Fibroblast of skin of left quadriceps (primary cell): ENCODE measurements at regions not wholly inside any gene's neighbourhood (a gene's known extent, or its start where the extent isn't known, plus 50 kb on each side); places are given as distances from the start of the nearest gene placed in this dataset.

Experiments used
- DNase-seq, 2 experiments: peaks; one replicate each; pipeline ENCODE4 v3.0.0-alpha.2; 2013; ENCODE audit warnings: low read depth in 2 of 2

GRCh38 chr3:46113608-46114007 lies 86.3 kb upstream of the XCR1 start:
- DNase-seq, result no peak

GRCh38 chr3:46112984-46113383 lies 85.7 kb upstream of the XCR1 start:
- no peak for DNase-seq

GRCh38 chr3:46112296-46112695 lies 85.0 kb upstream of the XCR1 start:
- no peak for DNase-seq

GRCh38 chr3:46110701-46111493 lies 83.6 kb upstream of the XCR1 start:
- DNase-seq, result no peak

GRCh38 chr3:46107682-46108081 lies 80.4 kb upstream of the XCR1 start:
- DNase-seq, result no peak

GRCh38 chr3:46105306-46105919 lies 78.1 kb upstream of the XCR1 start:
- DNase-seq, result no peak

- no peak for DNase-seq
These were observed 77.4 kb upstream of the XCR1 start for GRCh38 chr3:46104706-46105105.

- no peak for DNase-seq
These were observed 75.5 kb upstream of the XCR1 start for GRCh38 chr3:46102780-46103130.

- DNase-seq, result no peak
These were observed 74.9 kb upstream of the XCR1 start for GRCh38 chr3:46102059-46102779.

- DNase-seq, result no peak
These were observed 73.5 kb upstream of the XCR1 start for GRCh38 chr3:46100812-46101211.

GRCh38 chr3:46098319-46098761 lies 71.1 kb upstream of the XCR1 start:
- no peak for DNase-seq

GRCh38 chr3:46097691-46098241 lies 70.5 kb upstream of the XCR1 start:
- DNase-seq, result no peak

GRCh38 chr3:46096781-46097180 lies 69.5 kb upstream of the XCR1 start:
- no peak for DNase-seq

GRCh38 chr3:46096336-46096735 lies 69.1 kb upstream of the XCR1 start:
- no peak for DNase-seq

GRCh38 chr3:46095307-46095706 lies 68.0 kb upstream of the XCR1 start:
- no peak for DNase-seq

- no peak for DNase-seq
These were observed 67.2 kb upstream of the XCR1 start for GRCh38 chr3:46094506-46094905.

GRCh38 chr3:46093966-46094365 lies 66.7 kb upstream of the XCR1 start:
- DNase-seq, result no peak

- DNase-seq, result no peak
These were observed 66.2 kb upstream of the XCR1 start for GRCh38 chr3:46093327-46093942.

- DNase-seq, result no peak
These were observed 65.4 kb upstream of the XCR1 start for GRCh38 chr3:46092702-46093080.

GRCh38 chr3:46091741-46092701 lies 64.7 kb upstream of the XCR1 start:
- no peak for DNase-seq

GRCh38 chr3:46091046-46091445 lies 63.8 kb upstream of the XCR1 start:
- no peak for DNase-seq
